Activated naive CD4-positive, alpha-beta T cell treated with anti-CD3 and anti-CD28 coated beads, Interleukin-2, amount 50 U/mL, for 72 hours (primary cell): ENCODE measurements at regions not wholly inside any gene's neighbourhood (a gene's known extent, or its start where the extent isn't known, plus 50 kb on each side); places are given as distances from the start of the nearest gene placed in this dataset.
"Not testable (repeated sequence)": the region's sequence is repeated elsewhere in the genome, so short reads cannot be mapped to it uniquely, and the experiment has no call there.

Experiments used
- ATAC-seq, 2 donors: fragments of 150-1000 bp; cut with Tn5 transposase; 2 replicates each; pipeline ENCODE4 v1.10.0; 2021; ENCODE audit warnings: mild to moderate bottlenecking in 2 of 2, moderate library complexity in 2 of 2
- DNase-seq, 2 donors: peaks; one replicate each; pipeline ENCODE4 v3.0.0; 2021 to 2022; ENCODE audit warnings: low spot score in 2 of 2
- H3K27ac Mint-ChIP-seq, 2 donors: one replicate each; pipeline ENCODE4 v1.8.0; 2022; ENCODE audit warnings: mild to moderate bottlenecking in 2 of 2, mixed read lengths in 2 of 2
- H3K36me3 Mint-ChIP-seq, 2 donors: one replicate each; pipeline ENCODE4 v1.8.0; 2022; ENCODE audit warnings: mixed read lengths in 2 of 2
- H3K9me3 Mint-ChIP-seq, 2 donors: one replicate each; pipeline ENCODE4 v1.8.0; 2022; ENCODE audit warnings: mixed read lengths in 2 of 2

DNA sequence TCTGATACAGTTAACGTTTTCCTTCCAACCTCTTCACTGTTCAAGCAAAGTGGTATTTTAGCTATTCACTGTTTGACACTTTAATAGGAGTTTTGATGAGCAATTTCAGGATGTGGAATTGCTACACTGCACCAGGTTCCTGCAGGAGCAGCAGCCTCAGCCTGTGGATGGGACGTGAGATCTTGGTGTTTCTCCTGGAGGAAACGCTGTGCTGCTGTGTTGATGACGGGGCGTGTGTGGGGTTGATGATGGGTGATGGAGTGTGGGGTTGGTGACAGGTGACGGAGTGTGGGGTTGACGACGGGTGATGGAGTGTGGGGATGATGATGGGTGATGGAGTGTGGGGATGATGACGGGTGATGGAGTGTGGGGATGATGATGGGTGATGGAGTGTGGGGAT, 98.9 kb downstream of the RTP5 start:
- H3K27ac Mint-ChIP-seq: no peak overlapping the region
- peaks cover 0 to 6% of the 10 kb centered on the region in 2 donors for H3K9me3 Mint-ChIP-seq
- ATAC-seq: no peak
- no peak for DNase-seq
- peaks cover 7 to 35% of the 10 kb centered on the region in 2 donors for H3K36me3 Mint-ChIP-seq

DNA sequence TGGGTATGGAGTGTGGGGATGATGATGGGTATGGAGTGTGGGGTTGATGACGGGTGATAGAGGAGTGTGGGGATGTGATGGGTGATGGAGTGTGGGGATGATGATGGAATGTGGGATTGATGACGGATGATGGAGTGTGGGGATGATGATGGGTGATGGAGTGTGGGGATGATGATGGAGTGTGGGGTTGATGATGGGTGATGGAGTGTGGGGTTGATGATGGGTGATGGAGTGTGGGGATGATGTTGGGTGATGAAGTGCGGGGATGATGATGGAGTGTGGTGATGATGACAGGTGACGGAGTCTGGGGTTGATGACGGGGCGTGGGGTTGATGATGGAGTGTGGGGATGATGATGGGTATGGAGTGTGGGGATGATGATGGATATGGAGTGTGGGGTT, 99.7 kb downstream of the RTP5 start:
- not testable (repeated sequence) for DNase-seq, H3K27ac Mint-ChIP-seq, ATAC-seq, H3K9me3 Mint-ChIP-seq
- peaks cover 7 to 35% of the 10 kb centered on the region in 2 donors for H3K36me3 Mint-ChIP-seq

DNA sequence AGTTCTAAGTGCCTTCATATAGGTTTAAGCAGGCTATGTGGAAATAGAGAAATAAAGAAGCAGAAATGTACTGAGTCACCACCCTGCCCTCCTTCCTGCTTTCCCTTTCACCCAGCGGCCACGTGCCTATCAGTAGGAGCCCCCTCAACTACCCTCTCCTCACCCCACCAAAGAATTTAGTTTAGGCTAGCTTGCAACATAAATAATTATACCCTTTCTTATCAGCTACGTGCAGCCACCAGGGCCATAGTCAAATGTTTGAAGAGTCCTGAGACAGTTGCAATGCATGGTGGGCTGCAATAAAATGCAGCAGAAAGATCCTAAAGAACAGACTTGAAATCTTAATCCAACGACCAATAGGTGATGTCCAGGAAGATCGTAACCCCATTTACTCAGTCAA, 101.2 kb downstream of the RTP5 start:
- H3K9me3 Mint-ChIP-seq: peaks cover 0 to 6% of the 10 kb centered on the region in 2 donors
- H3K27ac Mint-ChIP-seq: no peak overlapping the region
- peaks cover 7 to 35% of the 10 kb centered on the region in 2 donors for H3K36me3 Mint-ChIP-seq
- ATAC-seq (no peak), DNase-seq (no peak)

DNA sequence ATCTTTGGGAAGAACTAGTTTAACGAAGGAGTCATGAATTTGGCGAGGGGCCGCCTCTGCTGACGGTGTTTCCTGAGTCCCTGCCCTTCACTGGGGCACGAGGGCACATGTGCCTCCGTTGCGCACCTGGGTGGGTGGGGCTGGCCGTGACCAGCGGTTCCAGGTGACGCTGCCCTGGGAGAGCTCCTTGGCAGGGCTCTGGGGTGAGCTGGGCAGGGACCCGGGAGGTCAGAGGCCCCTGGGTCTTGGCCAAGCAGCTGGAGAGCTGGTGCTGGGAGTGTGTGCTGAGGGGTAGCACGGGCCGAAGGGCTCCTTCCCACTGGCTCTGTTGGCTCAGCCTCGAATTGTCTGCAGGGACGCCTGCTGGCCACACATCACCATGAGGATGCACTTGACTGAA, 104.6 kb downstream of the RTP5 start:
- Mint-ChIP-seq H3K9me3 (peaks cover 0 to 5% of the 10 kb centered on the region in 2 donors), H3K27ac (no peak overlapping the region), H3K36me3 (peaks cover 16 to 29% of the 10 kb centered on the region in 2 donors)
- DNase-seq: no peak
- ATAC-seq: no peak

DNA sequence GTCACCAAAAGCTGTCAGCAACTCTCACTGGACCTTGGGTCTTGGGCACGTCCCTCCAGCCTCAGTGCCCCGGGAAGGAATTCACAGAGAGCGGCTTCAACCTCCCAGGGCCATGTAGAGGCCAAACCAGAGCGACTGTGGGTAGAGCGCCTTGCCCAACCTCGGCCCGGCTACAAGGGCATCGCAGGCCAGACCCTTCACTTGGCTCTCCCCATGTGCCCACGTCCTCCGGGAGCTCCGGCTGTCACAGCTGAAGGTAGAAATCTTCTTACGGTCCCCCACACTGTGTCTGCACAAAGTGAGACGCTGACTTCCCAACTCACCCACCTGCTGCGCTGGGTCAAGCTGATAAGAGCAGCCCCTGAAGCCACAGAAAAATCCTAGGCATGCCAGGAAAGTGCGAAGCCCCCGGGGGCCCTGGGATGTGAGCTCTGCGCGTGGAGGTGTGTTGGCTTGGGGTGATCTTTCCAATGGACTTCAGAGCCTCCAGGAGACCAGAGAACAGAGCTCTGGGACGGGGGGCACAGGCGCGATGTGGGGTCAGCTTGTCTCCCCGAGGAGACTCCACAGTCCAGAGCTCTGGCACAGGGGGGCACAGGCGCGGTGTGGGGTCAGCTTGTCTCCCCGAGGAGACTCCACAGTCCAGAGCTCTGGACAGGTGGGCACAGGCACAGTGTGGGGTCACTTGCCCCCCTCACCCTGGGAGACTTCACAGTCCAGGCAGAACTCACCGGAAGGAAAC, 105.5 kb downstream of the RTP5 start:
- no peaks in the 10 kb centered on the region for H3K9me3 Mint-ChIP-seq
- H3K36me3 Mint-ChIP-seq: peaks cover 16 to 29% of the 10 kb centered on the region in 2 donors
- no peak for DNase-seq
- no peak for ATAC-seq
- no peak overlapping the region for H3K27ac Mint-ChIP-seq

DNA sequence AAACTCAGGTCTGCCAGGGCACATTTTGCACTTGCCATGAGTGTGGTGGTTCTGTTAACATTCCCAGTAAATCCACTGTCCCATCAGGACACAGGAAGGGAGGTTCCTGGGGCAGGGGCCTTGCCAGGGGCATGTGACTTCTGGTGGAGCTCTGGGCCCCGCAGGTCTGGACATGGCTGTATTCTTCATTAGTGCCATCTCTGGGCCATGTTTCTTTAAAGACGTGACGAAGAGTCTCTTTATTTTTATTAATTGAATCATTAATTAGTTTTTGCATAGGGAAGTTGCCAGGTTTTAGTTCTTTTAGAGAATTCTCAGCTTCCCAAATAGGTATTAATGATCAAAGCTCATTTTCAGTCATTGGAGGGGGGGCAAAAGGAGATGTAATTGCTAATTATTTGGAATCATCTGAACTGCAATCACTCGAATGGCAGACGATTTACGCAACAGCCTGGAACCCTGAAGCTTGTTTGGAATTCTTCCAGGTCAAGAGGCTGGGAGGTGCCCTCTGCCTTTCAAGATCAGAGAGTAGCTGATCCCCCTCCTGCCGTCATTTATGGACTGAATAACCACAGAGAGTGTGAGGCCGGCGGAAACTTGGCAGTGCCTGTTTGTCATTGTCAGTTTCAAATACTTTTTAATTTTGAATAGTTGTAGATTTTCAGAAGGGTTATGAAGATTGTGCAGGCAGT, 106.2 kb downstream of the RTP5 start:
- DNase-seq (no peak), ATAC-seq (no peak)
- Mint-ChIP-seq H3K27ac (no peak overlapping the region), H3K36me3 (peaks cover 16 to 26% of the 10 kb centered on the region in 2 donors), H3K9me3 (no peaks in the 10 kb centered on the region)

DNA sequence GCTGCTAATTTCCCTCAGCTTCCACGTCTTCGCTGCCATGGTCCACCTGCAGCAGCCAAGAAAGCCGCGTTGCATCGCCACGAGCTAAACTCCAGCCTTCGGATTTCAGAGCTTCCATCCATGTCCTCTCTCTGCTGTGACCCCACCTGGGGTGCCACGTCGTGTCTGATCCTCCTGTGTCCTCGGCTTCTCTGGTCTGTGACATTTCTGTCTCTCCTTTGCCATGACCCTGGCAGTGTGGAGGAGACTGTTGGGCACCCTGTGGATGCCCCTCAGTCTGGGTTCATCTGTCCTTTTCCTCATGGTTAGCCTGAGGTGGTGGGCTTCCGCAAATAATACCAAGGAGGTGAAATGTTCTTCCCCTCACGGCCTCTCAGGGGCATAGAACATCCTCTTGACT, 106.8 kb downstream of the RTP5 start:
- DNase-seq (no peak), ATAC-seq (no peak)
- no peaks in the 10 kb centered on the region for H3K9me3 Mint-ChIP-seq
- peaks cover 16 to 21% of the 10 kb centered on the region in 2 donors for H3K36me3 Mint-ChIP-seq
- peak overlapping the region in 1 of 2 donors; percentile 33 for H3K27ac Mint-ChIP-seq

DNA sequence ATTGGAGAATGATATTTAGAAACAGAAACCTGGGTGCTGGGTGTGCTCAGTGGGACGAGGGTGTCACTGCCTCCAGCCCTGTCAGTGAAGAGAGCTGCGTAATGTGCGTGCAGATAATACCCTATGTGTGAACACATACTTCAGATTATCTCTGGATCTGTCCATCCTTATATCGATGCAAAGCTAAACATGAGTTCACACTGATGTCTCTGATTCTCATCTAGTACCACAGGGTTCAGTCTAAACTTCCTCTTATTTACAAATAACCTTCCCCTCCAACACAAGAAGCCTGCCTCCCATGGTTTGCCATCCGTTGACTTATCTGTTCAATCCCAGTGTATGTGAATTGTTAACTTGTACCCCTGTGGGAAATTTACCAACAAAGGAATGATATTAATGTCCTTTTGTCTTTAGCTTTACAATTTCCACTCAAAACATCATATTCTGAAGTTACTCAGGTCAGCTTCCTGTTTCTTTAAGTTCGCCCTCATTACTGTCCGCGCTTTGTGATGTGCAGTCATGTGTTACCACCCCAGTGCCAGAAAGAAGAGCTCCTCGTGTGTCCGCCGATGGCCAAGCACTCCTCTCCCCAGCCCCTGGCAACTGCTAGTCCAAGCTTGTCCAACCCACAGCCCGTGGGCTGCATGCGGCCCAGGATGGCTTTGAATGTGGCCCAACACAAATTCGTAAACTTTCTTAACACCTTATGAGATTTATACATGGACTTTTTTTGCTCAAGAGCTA, 108.2 kb downstream of the RTP5 start:
- no peak for DNase-seq
- peaks cover 7 to 16% of the 10 kb centered on the region in 2 donors for H3K36me3 Mint-ChIP-seq
- H3K27ac Mint-ChIP-seq: peak overlapping the region; percentile 33 to 34
- H3K9me3 Mint-ChIP-seq: no peaks in the 10 kb centered on the region
- ATAC-seq: no peak

DNA sequence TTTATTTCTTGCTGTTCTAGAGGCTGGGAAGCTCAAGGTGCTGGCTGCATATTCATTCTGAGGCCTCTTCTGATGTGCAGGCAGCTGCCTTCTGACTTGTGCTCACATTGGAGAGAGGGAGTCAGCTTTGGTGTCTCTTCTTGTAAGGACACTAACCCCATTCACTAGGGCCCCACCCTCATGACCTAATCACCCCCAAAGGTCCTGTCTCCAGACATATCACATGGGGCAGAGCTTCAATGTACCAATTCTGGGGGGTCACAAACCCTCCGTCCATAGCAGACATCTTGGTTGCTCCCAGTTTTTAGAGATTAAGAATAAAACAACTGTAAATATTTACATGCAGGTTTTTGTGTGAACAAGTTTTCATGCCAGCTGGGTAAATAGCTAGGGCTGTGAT, 109.1 kb downstream of the RTP5 start:
- Mint-ChIP-seq H3K27ac (no peak overlapping the region), H3K9me3 (no peaks in the 10 kb centered on the region), H3K36me3 (peaks cover 0 to 9% of the 10 kb centered on the region in 2 donors)
- no peak for ATAC-seq
- DNase-seq: no peak

DNA sequence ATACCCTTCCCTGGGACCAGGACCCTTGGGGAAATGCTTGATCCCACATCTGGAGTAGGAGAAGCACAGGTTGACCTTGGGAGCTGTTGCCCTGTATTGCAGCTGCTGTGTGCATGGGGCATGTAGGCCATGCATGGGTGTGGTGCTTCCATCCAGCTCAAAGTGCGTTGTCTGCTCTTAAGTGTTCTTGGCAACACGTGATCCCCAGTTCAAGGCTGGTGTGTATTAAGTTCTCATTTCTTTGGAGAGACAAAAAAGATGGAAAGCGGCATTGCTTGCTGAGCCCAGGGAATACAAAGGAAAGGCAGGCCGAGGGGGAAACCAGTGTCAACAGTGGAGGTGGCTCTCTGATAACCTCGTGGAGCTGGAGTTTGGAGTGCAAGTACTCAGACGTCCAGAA, 110.7 kb downstream of the RTP5 start:
- H3K36me3 Mint-ChIP-seq: peaks cover 0 to 9% of the 10 kb centered on the region in 2 donors
- no peaks in the 10 kb centered on the region for H3K9me3 Mint-ChIP-seq
- H3K27ac Mint-ChIP-seq: no peak overlapping the region
- DNase-seq: no peak
- ATAC-seq: no peak

DNA sequence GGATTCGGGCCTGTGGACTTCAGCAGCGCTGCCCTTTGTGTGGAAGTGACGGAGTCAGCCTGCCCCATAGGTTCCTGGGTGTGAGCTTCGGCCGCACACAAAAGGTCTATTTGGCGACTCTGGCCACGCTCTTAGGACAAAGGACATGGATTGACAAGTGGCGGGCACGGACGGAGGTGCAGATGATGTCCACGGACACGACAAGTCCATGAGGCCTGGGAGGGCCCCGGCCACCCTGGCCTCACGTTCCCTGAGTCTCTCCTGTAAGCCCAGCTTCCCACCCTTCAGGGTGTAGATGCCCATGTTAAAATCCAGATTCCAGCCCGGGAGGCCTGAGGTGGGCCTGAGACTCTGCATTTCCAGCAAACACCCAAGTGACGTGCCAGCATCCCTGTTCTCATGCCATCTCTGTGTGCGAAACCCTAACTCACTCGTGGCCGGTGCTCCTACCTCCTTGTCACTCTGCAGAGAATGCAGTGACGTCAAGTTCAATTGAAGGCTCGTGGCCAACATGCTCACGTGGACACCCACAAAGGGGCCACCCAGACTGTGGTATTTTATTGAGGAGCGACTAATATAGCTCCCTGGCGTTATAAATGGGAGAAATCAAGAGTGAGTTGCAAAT, 111.7 kb downstream of the RTP5 start:
- no peaks in the 10 kb centered on the region for H3K9me3 Mint-ChIP-seq
- peaks cover 0 to 9% of the 10 kb centered on the region in 2 donors for H3K36me3 Mint-ChIP-seq
- DNase-seq: no peak
- no peak for ATAC-seq
- no peak overlapping the region for H3K27ac Mint-ChIP-seq

DNA sequence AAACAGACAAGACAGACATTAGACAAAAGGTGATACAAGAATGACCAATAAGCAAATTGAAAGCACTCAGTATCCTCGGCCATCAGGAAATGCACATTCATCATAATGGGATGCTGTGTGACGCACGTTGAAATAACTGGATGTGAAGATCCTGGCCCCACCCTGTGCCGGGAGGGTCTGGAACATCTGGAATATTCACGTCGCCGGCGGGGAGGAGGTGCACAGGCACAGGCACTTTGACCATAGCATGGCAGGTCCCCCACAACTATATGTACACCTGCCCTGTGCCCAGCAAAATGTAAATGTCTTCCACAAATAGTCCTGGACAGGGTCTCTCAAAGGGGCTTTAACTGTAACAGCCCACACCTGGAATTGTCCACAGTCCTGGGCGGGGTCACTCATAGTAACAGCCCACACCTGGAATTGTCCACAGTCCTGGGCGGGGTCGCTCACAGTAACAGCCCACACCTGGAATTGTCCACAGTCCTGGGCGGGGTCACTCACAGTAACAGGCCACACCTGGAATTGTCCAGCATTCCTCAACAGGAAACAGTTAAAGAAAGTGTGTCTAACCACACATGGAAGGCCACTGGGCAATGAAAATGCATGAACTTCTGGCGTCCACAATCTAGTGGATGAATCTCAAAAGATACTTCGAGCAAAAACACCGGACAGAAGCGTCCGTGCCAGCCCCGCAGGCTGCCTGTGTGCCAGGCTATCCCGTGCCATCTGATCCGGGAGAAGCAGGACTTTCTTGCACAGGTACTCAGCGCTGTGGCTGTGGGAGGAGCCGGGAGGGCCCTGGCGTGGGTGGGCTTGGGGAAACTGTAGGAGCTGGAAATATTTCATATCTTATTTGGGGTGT, 113.4 kb downstream of the RTP5 start:
- DNase-seq (no peak), ATAC-seq (no peak)
- peaks cover 0 to 7% of the 10 kb centered on the region in 2 donors for H3K9me3 Mint-ChIP-seq
- peaks cover 1 to 7% of the 10 kb centered on the region in 2 donors for H3K36me3 Mint-ChIP-seq
- H3K27ac Mint-ChIP-seq: no peak overlapping the region

DNA sequence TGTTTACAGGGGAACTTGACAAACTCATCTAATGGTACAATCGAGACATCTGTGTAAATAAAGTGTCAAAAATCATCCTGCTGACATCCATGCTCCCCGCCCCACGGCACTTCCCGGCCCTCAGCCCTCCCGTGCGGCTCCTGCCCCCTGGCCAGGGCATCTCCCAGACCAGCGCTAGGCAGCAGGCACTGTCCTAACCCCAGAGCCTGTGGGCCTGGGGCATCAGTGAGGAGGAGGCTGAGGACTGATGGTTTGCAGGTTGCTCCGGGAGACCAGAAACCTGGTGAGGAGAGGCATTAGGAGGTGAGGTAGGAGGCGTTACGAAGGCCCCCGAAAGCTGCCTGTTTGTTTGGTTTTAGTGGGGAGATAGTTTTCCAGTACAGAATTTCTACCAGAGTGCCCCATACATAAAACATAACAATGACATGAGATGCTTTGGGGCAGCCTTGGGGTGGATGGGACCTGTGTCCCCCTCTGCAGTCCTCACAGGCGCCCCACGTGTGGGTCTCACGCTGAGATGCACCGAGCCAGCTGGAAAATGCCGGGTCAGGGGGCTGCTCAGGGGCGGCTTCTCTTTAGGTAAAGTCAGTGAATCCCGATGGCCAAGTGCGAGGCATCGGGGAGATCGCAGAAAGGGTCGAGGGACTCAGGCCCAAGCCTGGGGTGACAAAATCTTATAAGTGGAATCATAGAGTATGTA, 114.2 kb downstream of the RTP5 start:
- Mint-ChIP-seq H3K27ac (no peak overlapping the region), H3K9me3 (peaks cover 0 to 7% of the 10 kb centered on the region in 2 donors), H3K36me3 (peaks cover 0 to 7% of the 10 kb centered on the region in 2 donors)
- ATAC-seq: no peak
- no peak for DNase-seq

DNA sequence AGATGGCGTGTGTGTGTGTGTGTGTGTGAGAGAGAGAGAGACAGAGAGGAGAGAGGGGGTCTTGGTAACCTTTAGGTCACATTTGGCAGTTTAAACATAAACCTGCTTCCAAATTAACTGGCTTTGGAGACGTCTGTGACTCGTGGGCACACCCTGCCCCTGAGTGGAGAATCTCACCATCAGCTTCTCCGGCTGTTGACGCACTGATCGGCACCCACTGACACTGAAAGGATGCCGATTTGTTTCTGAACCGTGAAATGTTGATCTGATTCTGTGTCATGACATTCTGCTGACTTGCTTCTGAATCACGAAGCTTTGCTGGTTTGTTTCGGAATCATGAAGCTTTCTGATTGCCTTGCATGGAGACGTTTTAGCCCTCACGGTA, 114.7 kb downstream of the RTP5 start:
- H3K27ac Mint-ChIP-seq: no peak overlapping the region
- ATAC-seq (no peak), DNase-seq (no peak)
- H3K36me3 Mint-ChIP-seq: peaks cover 0 to 7% of the 10 kb centered on the region in 2 donors
- H3K9me3 Mint-ChIP-seq: peaks cover 0 to 7% of the 10 kb centered on the region in 2 donors

DNA sequence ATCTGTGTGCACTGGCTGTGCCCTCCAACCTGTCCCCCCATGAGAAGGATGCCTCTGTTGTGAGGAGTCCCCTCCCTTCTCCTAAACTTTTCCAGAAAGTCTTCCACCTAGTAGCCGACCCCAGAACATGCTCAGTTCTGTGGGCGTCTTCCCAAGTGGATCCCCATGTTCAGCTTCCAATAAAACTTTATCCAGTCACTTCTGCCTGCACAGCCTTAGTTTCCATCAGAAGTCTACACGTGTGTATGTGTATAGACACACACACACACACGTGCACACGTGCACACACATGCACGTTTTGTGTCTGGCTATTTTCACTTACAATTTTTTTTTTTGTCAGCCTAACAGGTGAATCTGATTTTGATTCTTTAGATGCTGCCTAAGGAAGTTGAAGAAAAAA, 115.1 kb downstream of the RTP5 start:
- ATAC-seq (no peak), DNase-seq (no peak)
- Mint-ChIP-seq H3K9me3 (peaks cover 0 to 7% of the 10 kb centered on the region in 2 donors), H3K36me3 (peaks cover 0 to 7% of the 10 kb centered on the region in 2 donors), H3K27ac (no peak overlapping the region)
